H9 (cell line): ENCODE measurements at regions not wholly inside any gene's neighbourhood (a gene's known extent, or its start where the extent isn't known, plus 50 kb on each side); places are given as distances from the start of the nearest gene placed in this dataset.

Experiments used
- DNase-seq: peaks from one replicate; pipeline ENCODE4 v3.0.0-alpha.2; 2017
- H2AFZ ChIP-seq: one replicate; pipeline ENCODE4 v1.6.1; 2013; ENCODE audit warnings: mild to moderate bottlenecking, low read length, control low read depth, moderate library complexity
- H2AK5ac ChIP-seq: 2 replicates; pipeline ENCODE4 v1.6.1; 2013; ENCODE audit warnings: low read length, control low read depth, mixed read lengths; ENCODE audit not compliant: insufficient read length
- H2BK120ac ChIP-seq: one replicate; pipeline ENCODE4 v1.6.1; 2013; ENCODE audit warnings: low read depth, mild to moderate bottlenecking, low read length, control low read depth, inconsistent platforms; ENCODE audit not compliant: poor library complexity, severe bottlenecking
- H2BK12ac ChIP-seq: 2 replicates; pipeline ENCODE4 v1.6.1; 2013; ENCODE audit warnings: low read length, control low read depth, mixed read lengths, low read depth; ENCODE audit not compliant: insufficient read length
- H2BK15ac ChIP-seq: 2 replicates; pipeline ENCODE4 v1.6.1; 2013; ENCODE audit warnings: low read depth, low read length, control low read depth
- H2BK20ac ChIP-seq: one replicate; pipeline ENCODE4 v1.6.1; 2013; ENCODE audit warnings: low read depth, mild to moderate bottlenecking, low read length, control low read depth, inconsistent platforms; ENCODE audit not compliant: poor library complexity, severe bottlenecking
- H2BK5ac ChIP-seq: 2 replicates; pipeline ENCODE4 v1.6.1; 2013; ENCODE audit warnings: low read length, control low read depth, mixed read lengths; ENCODE audit not compliant: insufficient read length
- H3K14ac ChIP-seq: 2 replicates; pipeline ENCODE4 v1.6.1; 2013; ENCODE audit warnings: low read length, control low read depth; ENCODE audit not compliant: insufficient read depth
- H3K18ac ChIP-seq: 2 replicates; pipeline ENCODE4 v1.6.1; 2013; ENCODE audit warnings: low read depth, mild to moderate bottlenecking, mixed read lengths, low read length, control low read depth; ENCODE audit not compliant: insufficient read length
- H3K23ac ChIP-seq: 2 replicates; pipeline ENCODE4 v1.6.1; 2013; ENCODE audit warnings: low read length, control low read depth, mixed read lengths, low read depth; ENCODE audit not compliant: insufficient read length
- H3K23me2 ChIP-seq: 2 replicates; pipeline ENCODE4 v1.6.1; 2013; ENCODE audit warnings: low read depth, mild to moderate bottlenecking, mixed read lengths, low read length, control low read depth; ENCODE audit not compliant: insufficient read length, poor library complexity, severe bottlenecking
- H3K27ac ChIP-seq: 2 replicates; pipeline ENCODE4 v1.5.1; 2013; ENCODE audit warnings: low read length, control low read depth, mixed read lengths, low read depth; ENCODE audit not compliant: insufficient read length
- H3K27me3 ChIP-seq: 2 replicates; pipeline ENCODE4 v1.6.1; 2013; ENCODE audit warnings: low read length, control low read depth, inconsistent platforms; ENCODE audit not compliant: insufficient read depth
- H3K4ac ChIP-seq: 2 replicates; pipeline ENCODE4 v1.6.1; 2013; ENCODE audit warnings: low read depth, mild to moderate bottlenecking, control low read depth, inconsistent platforms, low read length, moderate library complexity
- H3K4me1 ChIP-seq: 2 replicates; pipeline ENCODE4 v1.6.1; 2013; ENCODE audit warnings: low read length, control low read depth, inconsistent platforms; ENCODE audit not compliant: insufficient read depth
- H3K4me2 ChIP-seq: 2 replicates; pipeline ENCODE4 v1.6.1; 2013; ENCODE audit warnings: low read length, control low read depth, mixed read lengths; ENCODE audit not compliant: insufficient read length, insufficient read depth
- H3K56ac ChIP-seq: 2 replicates; pipeline ENCODE4 v1.6.1; 2013; ENCODE audit warnings: low read depth, mild to moderate bottlenecking, mixed read lengths, low read length, control low read depth; ENCODE audit not compliant: insufficient read length
- H3K79me1 ChIP-seq: 2 replicates; pipeline ENCODE4 v1.6.1; 2013; ENCODE audit warnings: low read depth, mild to moderate bottlenecking, moderate library complexity, low read length, control low read depth, inconsistent platforms; ENCODE audit not compliant: insufficient read depth, poor library complexity, severe bottlenecking
- H3K79me2 ChIP-seq: 2 replicates; pipeline ENCODE4 v1.6.1; 2013; ENCODE audit warnings: low read length, control low read depth, inconsistent platforms; ENCODE audit not compliant: insufficient read depth
- H3K9ac ChIP-seq: 2 replicates; pipeline ENCODE4 v1.6.1; 2013; ENCODE audit warnings: low read length, control low read depth, mixed read lengths; ENCODE audit not compliant: insufficient read length; ENCODE audit errors: extremely low read depth
- H3K9me3 ChIP-seq: one replicate; pipeline ENCODE4 v1.6.1; 2013; ENCODE audit warnings: low read depth, low read length, inconsistent platforms; ENCODE audit not compliant: control insufficient read depth
- H3T11ph ChIP-seq: one replicate; pipeline ENCODE4 v1.6.1; 2013; ENCODE audit warnings: mild to moderate bottlenecking, low read length, control low read depth, inconsistent platforms
- H4K20me1 ChIP-seq: one replicate; pipeline ENCODE4 v1.6.1; 2013; ENCODE audit not compliant: control insufficient read depth, insufficient read length, insufficient read depth
- H4K5ac ChIP-seq: 2 replicates; pipeline ENCODE4 v1.6.1; 2013; ENCODE audit warnings: low read depth, mild to moderate bottlenecking, mixed read lengths, low read length, control low read depth; ENCODE audit not compliant: insufficient read length
- H4K8ac ChIP-seq: replicated peaks from 2 replicates; pipeline ENCODE4 v1.6.1; 2013; ENCODE audit warnings: low read length, control low read depth, mixed read lengths, low read depth; ENCODE audit not compliant: insufficient read length
- H4K91ac ChIP-seq: 2 replicates; pipeline ENCODE4 v1.6.1; 2013; ENCODE audit warnings: low read depth, mild to moderate bottlenecking, moderate library complexity, mixed read lengths, low read length, control low read depth; ENCODE audit not compliant: insufficient read length
- H3K27ac Mint-ChIP-seq, 3 experiments: 2 replicates in 2 of 3; 3 replicates in 1 of 3; pipeline ENCODE4 v1.8.0; 2020 to 2021; ENCODE audit warnings: mixed read lengths in 3 of 3, mild to moderate bottlenecking in 1 of 3, moderate library complexity in 1 of 3
- H3K27me3 Mint-ChIP-seq: 2 replicates; pipeline ENCODE4 v1.8.0; 2021; ENCODE audit warnings: low read depth, mild to moderate bottlenecking, moderate library complexity, mixed read lengths
- H3K36me3 Mint-ChIP-seq, 3 experiments: 2 replicates in 2 of 3; 3 replicates in 1 of 3; pipeline ENCODE4 v1.8.0; 2020 to 2021; ENCODE audit warnings: low read depth in 3 of 3, mixed read lengths in 3 of 3; ENCODE audit not compliant: insufficient read depth in 1 of 3
- H3K4me1 Mint-ChIP-seq, 2 experiments: 2 replicates each; pipeline ENCODE4 v1.8.0; 2020; ENCODE audit warnings: mixed read lengths in 2 of 2
- H3K4me3 Mint-ChIP-seq, 2 experiments: 2 replicates in 1 of 2; 3 replicates in 1 of 2; pipeline ENCODE4 v1.8.0; 2020 to 2021; ENCODE audit warnings: mild to moderate bottlenecking in 2 of 2, mixed read lengths in 2 of 2, moderate library complexity in 1 of 2
- H3K9me3 Mint-ChIP-seq, 2 experiments: 2 replicates in 1 of 2; 3 replicates in 1 of 2; pipeline ENCODE4 v1.8.0; 2020; ENCODE audit warnings: mild to moderate bottlenecking in 2 of 2, mixed read lengths in 2 of 2, moderate library complexity in 1 of 2
- WGBS: extraction: QIAGEN DNeasy Blood & Tissue Kit; methylation state at CpG from one replicate; pipeline ENCODE4 v1.1.7; 2013; ENCODE audit warnings: missing lambda C conversion rate, low lambda C conversion rate, mixed read lengths; ENCODE audit not compliant: insufficient read length; ENCODE audit errors: extremely low coverage; 5-methylcytosine and 5-hydroxymethylcytosine counted together
- TF ChIP-seq, protein P1 (sequence below): fragments of 200-600 bp; sonication (generic); conservative IDR thresholded peaks from 3 replicates; pipeline ENCODE4 v1.8.0; 2021; ENCODE audit warnings: antibody characterized with exemption, mild to moderate bottlenecking

- H3K4me3 Mint-ChIP-seq: no peak overlapping the region
- H3K4me1 ChIP-seq: peaks cover 7% of the 10 kb centered on the region; the same call in 1 of the 2 replicates
- H2AK5ac ChIP-seq: no peak overlapping the region
- no CpG with 5 or more reads among the region's 9 CpGs for WGBS
- no peak overlapping the region for H2BK5ac ChIP-seq
- peak overlapping the region in 1 of 3 experiments; percentile 79; a peak in 1 of 7 replicates for H3K27ac Mint-ChIP-seq
- no peak overlapping the region for H4K5ac ChIP-seq
- H3K14ac ChIP-seq: no peak overlapping the region
- no peak overlapping the region for H2BK20ac ChIP-seq
- H3K27ac ChIP-seq: no peak overlapping the region
- TF ChIP-seq, protein P1, sequence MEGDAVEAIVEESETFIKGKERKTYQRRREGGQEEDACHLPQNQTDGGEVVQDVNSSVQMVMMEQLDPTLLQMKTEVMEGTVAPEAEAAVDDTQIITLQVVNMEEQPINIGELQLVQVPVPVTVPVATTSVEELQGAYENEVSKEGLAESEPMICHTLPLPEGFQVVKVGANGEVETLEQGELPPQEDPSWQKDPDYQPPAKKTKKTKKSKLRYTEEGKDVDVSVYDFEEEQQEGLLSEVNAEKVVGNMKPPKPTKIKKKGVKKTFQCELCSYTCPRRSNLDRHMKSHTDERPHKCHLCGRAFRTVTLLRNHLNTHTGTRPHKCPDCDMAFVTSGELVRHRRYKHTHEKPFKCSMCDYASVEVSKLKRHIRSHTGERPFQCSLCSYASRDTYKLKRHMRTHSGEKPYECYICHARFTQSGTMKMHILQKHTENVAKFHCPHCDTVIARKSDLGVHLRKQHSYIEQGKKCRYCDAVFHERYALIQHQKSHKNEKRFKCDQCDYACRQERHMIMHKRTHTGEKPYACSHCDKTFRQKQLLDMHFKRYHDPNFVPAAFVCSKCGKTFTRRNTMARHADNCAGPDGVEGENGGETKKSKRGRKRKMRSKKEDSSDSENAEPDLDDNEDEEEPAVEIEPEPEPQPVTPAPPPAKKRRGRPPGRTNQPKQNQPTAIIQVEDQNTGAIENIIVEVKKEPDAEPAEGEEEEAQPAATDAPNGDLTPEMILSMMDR: peak; percentile 94
- H3K4ac ChIP-seq: no peak overlapping the region
- no peak overlapping the region for H2BK120ac ChIP-seq
- no peak overlapping the region for H2BK12ac ChIP-seq
- H4K91ac ChIP-seq: no peak overlapping the region
- H3K9me3 ChIP-seq: no peaks in the 10 kb centered on the region
- DNase-seq: peak; percentile 71
- no peak overlapping the region for H2AFZ ChIP-seq
- H3K79me2 ChIP-seq: no peaks in the 10 kb centered on the region
- H3K9ac ChIP-seq: no peak overlapping the region
- H3K56ac ChIP-seq: no peak overlapping the region
- no peaks in the 10 kb centered on the region for H3K79me1 ChIP-seq
- H3K36me3 Mint-ChIP-seq: peaks cover 5 to 12% (median 5%) of the 10 kb centered on the region in 3 experiments; a peak in 5 of 7 replicates
- peaks cover 44 to 53% of the 10 kb centered on the region in 2 experiments for H3K4me1 Mint-ChIP-seq
- H3K9me3 Mint-ChIP-seq: peaks cover 4 to 8% of the 10 kb centered on the region in 2 experiments; a peak in 3 of 5 replicates
- no peak overlapping the region for H4K8ac ChIP-seq
- no peak overlapping the region for H3K18ac ChIP-seq
- no peak overlapping the region for H3K4me2 ChIP-seq
- no peaks in the 10 kb centered on the region for H3K27me3 Mint-ChIP-seq
- H2BK15ac ChIP-seq: no peak overlapping the region
- H3K23ac ChIP-seq: no peak overlapping the region
- no peaks in the 10 kb centered on the region for H3K27me3 ChIP-seq
- no peak overlapping the region for H3T11ph ChIP-seq
- no peaks in the 10 kb centered on the region for H3K23me2 ChIP-seq
- H4K20me1 ChIP-seq: no peaks in the 10 kb centered on the region
These were observed 383.5 kb downstream of the OMA1 start for GRCh38 chr1:58162952-58163550.
